T-helper 1 cell treated with Interleukin-12 subunit alpha and Interleukin-12 subunit beta and Interleukin-4 antibody, amounts not matched to agents 30 μg/mL and 1 μg/mL, for 36 hours (primary cell): ENCODE measurements at regions not wholly inside any gene's neighbourhood (a gene's known extent, or its start where the extent isn't known, plus 50 kb on each side); places are given as distances from the start of the nearest gene placed in this dataset.

Experiments used
- H3K27ac Mint-ChIP-seq: one replicate; pipeline ENCODE4 v1.8.0; 2021; ENCODE audit warnings: mild to moderate bottlenecking, mixed read lengths
- H3K27me3 Mint-ChIP-seq: one replicate; pipeline ENCODE4 v1.8.0; 2021; ENCODE audit warnings: low read depth, mixed read lengths
- H3K36me3 Mint-ChIP-seq: one replicate; pipeline ENCODE4 v1.8.0; 2021; ENCODE audit warnings: low read depth, mixed read lengths
- H3K4me1 Mint-ChIP-seq: one replicate; pipeline ENCODE4 v1.8.0; 2021; ENCODE audit warnings: low read depth, mixed read lengths
- H3K4me3 Mint-ChIP-seq: one replicate; pipeline ENCODE4 v1.8.0; 2021; ENCODE audit warnings: mild to moderate bottlenecking, moderate library complexity, mixed read lengths
- H3K9me3 Mint-ChIP-seq: one replicate; pipeline ENCODE4 v1.8.0; 2021; ENCODE audit warnings: mixed read lengths

DNA sequence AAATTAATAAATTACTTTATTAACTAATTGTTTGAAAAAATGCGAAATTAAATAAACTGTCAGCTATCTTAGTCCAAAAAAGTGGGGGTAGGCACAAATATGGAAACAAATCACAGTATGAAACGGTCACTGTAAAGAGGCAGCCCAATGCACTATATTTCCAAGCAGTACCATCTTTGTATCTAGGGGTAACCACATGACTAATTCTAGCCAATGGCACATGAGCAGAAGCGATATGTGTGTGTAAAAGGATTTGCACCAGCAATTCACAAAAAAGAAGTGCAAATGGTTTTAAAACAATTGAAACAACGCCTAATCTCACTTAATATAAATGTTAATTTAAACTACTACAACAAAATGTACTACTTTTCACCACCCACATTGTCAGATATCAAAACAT lies 129.5 kb upstream of the PRNP start:
- H3K4me3 Mint-ChIP-seq, result no peak overlapping the region
- no peak overlapping the region for H3K27ac Mint-ChIP-seq
- H3K36me3 Mint-ChIP-seq, result no peaks in the 10 kb centered on the region
- no peaks in the 10 kb centered on the region for H3K4me1 Mint-ChIP-seq
- H3K9me3 Mint-ChIP-seq, result no peaks in the 10 kb centered on the region
- peaks cover 14% of the 10 kb centered on the region for H3K27me3 Mint-ChIP-seq

DNA sequence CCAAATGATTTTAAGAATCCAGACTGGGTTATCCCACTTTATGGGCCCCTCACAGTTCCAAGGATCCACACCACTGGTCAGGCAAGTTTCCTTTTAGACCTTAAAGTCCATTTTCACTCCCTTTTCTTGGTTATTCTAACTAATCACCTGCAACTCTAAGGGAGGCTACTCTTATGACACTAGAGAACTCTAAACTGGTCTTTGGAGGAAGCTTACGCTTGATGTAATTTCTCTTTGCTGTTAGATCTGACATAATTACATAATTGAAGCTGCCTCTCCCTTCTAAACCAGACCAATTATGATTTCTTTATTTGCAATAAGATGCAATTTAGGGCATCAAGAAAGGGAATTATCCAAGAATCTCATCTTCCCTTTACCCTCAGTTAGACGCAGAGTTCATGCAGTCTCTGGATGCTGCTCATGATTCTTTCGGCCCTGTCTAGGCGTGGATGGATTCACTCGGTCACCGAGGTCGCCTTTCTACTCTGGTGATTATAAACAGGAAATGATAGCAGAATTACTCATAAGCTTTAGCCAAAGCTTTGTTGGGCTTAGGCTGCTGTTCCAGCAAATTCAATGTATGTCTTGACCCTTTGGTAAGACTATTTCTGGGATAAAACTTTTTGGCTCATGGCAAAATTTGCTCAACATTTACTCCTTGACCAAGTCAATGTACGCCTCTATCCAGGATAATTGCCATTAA lies 130.9 kb upstream of the PRNP start:
- Mint-ChIP-seq H3K9me3 (no peaks in the 10 kb centered on the region), H3K27ac (no peak overlapping the region), H3K4me1 (no peaks in the 10 kb centered on the region), H3K4me3 (no peak overlapping the region), H3K27me3 (peaks cover 22% of the 10 kb centered on the region), H3K36me3 (no peaks in the 10 kb centered on the region)

DNA sequence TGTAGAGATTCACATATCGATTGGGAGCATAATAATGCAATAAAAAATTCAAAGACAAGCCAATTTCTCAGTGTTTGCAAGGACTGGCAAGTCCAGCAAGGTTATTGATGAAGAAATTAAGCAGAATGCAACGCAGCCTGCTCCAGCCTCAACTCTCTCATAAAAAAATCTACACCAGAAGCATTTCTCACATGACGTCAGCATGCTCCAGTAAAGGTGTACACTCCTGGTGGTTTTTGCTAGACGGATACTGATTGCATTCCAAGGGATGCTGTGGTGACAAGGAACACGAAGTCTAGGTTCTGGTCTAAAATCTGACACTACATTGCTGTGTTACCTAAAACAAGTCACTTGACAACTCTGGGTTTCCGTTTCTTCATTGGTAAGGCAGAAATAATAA lies 131.9 kb upstream of the PRNP start:
- H3K4me3 Mint-ChIP-seq, result no peak overlapping the region
- no peaks in the 10 kb centered on the region for H3K4me1 Mint-ChIP-seq
- H3K36me3 Mint-ChIP-seq, result no peaks in the 10 kb centered on the region
- peaks cover 31% of the 10 kb centered on the region for H3K27me3 Mint-ChIP-seq
- no peaks in the 10 kb centered on the region for H3K9me3 Mint-ChIP-seq
- no peak overlapping the region for H3K27ac Mint-ChIP-seq

DNA sequence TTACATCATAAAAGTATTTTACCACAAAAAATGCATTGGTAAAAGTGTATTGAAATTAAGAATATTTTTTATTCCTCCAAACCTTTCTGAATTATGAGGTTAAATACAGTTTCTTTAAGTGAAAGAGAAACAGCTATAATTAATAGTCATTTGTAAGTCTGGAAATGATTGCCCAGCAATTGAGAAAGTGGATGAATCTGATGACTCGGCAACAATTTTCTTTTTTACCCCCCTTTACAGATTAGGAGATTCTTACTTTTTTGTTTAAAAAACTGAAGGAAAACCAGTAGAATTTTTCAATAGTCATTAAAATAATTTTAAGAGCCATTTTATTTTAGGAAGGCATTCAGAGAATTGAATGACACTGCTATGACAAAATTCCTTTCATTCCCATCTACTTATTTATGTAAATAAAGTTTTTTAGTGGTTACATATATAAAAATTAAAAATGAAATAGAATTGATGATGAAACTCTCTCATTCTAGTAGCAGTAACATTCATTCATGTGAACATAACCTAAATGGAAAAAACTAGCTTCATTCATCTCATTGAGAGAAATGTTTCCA lies 134.1 kb upstream of the PRNP start:
- no peaks in the 10 kb centered on the region for H3K36me3 Mint-ChIP-seq
- H3K4me3 Mint-ChIP-seq, result no peak overlapping the region
- H3K9me3 Mint-ChIP-seq, result no peaks in the 10 kb centered on the region
- no peaks in the 10 kb centered on the region for H3K4me1 Mint-ChIP-seq
- no peak overlapping the region for H3K27ac Mint-ChIP-seq
- peaks cover 28% of the 10 kb centered on the region for H3K27me3 Mint-ChIP-seq

DNA sequence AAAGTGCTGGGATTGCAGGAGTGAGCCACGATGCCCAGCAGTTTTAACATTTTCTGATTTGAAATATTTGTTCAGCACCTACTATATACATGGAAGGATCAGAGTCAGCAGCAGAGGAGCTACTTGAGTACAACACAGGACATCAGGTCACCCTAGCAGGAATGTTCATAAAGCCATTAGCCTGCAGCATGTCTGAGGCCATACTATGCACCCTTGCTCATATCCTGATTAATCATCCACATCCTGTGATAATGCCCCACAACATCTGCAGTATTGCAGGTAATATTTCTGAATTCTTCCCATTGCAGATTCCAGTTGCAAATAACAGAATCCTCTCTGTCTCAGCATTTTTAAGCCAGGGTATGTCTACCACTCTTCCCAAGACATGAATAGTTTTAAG lies 135.5 kb upstream of the PRNP start:
- H3K4me3 Mint-ChIP-seq, result no peak overlapping the region
- H3K4me1 Mint-ChIP-seq, result no peaks in the 10 kb centered on the region
- H3K36me3 Mint-ChIP-seq, result no peaks in the 10 kb centered on the region
- H3K27ac Mint-ChIP-seq, result no peak overlapping the region
- H3K9me3 Mint-ChIP-seq, result no peaks in the 10 kb centered on the region
- peaks cover 34% of the 10 kb centered on the region for H3K27me3 Mint-ChIP-seq

DNA sequence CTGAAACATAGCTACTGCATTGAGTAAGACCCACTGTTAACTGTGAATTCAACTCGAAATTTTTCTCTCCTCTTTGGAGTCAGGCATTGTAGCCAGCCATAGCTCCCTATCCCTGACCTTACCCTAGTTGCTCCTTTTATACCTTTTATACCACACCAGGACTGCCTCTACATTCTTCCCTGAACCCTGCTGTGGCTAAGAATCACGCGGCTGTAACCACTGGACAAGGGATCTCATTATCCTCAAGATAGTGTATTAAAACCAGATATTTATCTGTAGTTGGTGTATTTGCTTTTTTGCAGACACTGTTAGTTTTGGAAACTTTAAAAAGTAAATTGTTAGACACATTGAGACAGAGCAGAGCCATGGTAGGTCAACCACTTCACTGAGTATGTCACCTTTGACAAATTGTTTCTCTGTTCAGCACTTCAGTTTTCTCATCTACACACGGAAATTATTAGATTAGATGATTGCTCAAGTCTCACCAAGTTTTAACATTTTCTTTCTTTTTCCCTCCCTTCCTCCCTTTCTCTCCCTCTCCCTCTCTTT lies 136.5 kb upstream of the PRNP start:
- Mint-ChIP-seq H3K27ac (no peak overlapping the region), H3K4me3 (no peak overlapping the region), H3K9me3 (no peaks in the 10 kb centered on the region), H3K27me3 (peaks cover 44% of the 10 kb centered on the region), H3K4me1 (no peaks in the 10 kb centered on the region), H3K36me3 (no peaks in the 10 kb centered on the region)

DNA sequence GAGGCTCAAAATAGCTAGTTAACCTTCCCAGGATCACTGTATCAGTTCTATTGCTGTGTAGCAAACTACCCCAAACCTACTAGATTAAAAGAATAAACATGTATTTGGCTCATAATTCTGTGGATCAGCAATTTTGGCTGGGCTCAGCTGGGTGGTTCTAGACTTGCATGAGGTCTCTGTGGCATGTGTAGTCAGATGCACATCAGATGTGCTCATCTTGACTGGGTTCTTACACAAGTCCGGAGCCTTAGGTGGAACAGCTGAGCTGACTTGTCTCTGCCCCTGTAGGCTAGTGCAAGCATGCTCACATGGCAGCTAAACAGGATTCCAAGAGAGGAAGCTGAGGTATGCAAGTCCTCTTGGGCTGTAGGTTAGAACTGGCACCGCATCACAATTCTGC lies 137.7 kb upstream of the PRNP start:
- Mint-ChIP-seq H3K27me3 (peaks cover 47% of the 10 kb centered on the region), H3K4me3 (no peak overlapping the region), H3K36me3 (no peaks in the 10 kb centered on the region)

DNA sequence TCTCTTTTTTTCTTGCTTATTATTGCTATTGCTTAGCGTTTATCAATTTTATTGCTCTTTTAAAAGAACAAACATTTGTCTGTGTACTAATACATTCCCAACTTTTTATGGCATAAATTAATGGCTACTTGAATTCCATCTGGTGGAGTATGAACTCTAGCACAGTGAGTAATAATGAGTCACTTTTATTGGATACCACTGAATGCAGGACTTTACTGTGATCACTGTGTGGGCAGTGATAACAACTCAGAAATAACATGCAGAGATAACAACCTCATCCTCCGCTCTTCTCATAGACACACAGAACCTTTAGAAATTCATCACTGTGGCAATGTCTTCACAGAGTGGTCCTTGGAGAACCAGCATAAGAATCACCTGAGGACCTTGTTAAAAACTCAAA lies 139.5 kb upstream of the PRNP start:
- Mint-ChIP-seq H3K9me3 (no peaks in the 10 kb centered on the region), H3K4me3 (no peak overlapping the region), H3K4me1 (no peaks in the 10 kb centered on the region), H3K27ac (no peak overlapping the region), H3K27me3 (peaks cover 45% of the 10 kb centered on the region), H3K36me3 (no peaks in the 10 kb centered on the region)

More for the DNA sequence above, 137.7 kb upstream of the PRNP start:
- H3K4me1 Mint-ChIP-seq, result no peaks in the 10 kb centered on the region
- H3K27ac Mint-ChIP-seq, result no peak overlapping the region
- H3K9me3 Mint-ChIP-seq, result no peaks in the 10 kb centered on the region

DNA sequence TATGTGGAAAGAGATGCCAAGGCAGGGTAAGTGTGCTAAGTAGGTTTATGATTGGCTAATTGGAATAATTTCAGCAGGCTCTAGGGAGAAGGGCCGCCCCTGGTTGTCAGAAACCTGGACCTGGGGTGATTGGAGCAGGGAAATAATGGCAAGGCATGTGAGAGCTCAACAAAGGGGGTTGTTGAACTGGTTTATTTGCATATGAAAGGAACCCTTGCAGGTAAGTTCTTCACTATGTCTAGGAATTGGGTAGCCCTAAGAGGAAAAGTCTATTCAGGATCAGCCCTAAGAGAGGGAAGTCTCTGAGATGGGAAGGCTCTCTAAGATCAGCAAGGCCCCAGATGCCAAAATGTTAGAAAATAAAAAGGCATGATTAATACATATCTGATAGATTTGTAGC lies 139.9 kb upstream of the PRNP start:
- Mint-ChIP-seq H3K27ac (no peak overlapping the region), H3K9me3 (no peaks in the 10 kb centered on the region), H3K4me3 (no peak overlapping the region), H3K4me1 (no peaks in the 10 kb centered on the region), H3K27me3 (peaks cover 41% of the 10 kb centered on the region), H3K36me3 (no peaks in the 10 kb centered on the region)

DNA sequence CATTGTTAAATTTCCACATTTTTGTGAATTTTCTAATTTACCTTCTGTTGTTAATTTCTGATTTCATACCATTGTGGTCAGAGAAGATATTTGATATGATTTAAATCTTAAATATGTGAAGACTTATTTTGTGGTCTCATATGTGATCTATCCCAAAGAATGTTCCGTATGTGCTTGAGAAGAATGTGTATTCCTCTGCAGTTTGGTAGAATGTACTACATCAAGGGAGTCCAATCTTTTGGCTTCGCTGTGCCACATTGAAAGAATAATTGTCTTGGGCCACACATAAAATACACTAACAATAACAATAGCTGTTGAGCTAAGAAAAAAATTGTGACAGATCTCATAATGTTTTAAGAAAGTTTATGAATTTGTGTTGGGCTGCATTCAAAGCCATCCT lies 140.7 kb upstream of the PRNP start:
- H3K27me3 Mint-ChIP-seq, result peaks cover 43% of the 10 kb centered on the region
- H3K4me3 Mint-ChIP-seq, result no peak overlapping the region
- H3K4me1 Mint-ChIP-seq, result no peaks in the 10 kb centered on the region
- H3K9me3 Mint-ChIP-seq, result no peaks in the 10 kb centered on the region
- no peaks in the 10 kb centered on the region for H3K36me3 Mint-ChIP-seq
- H3K27ac Mint-ChIP-seq, result no peak overlapping the region

DNA sequence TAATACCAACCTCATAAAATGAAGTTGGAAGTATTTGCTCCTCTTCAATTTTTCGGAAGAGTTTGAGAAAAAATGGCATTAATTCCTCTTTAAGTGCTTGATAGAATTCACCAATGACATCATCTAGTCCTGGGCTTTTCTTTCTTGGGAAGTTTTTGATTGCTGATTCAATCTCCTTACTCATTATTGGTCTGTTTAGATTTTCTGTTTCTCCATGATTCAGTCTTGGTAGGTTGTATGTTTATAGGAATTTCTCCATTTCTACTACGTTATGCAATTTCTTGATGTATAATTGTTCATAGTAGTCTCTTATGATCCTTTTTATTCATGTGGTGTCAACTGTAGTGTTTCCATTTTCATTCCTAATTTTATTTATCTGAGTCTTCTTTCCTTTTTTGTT lies 141.5 kb upstream of the PRNP start:
- Mint-ChIP-seq H3K4me1 (no peaks in the 10 kb centered on the region), H3K27ac (no peak overlapping the region), H3K27me3 (peaks cover 37% of the 10 kb centered on the region), H3K9me3 (no peaks in the 10 kb centered on the region), H3K36me3 (no peaks in the 10 kb centered on the region), H3K4me3 (no peak overlapping the region)

DNA sequence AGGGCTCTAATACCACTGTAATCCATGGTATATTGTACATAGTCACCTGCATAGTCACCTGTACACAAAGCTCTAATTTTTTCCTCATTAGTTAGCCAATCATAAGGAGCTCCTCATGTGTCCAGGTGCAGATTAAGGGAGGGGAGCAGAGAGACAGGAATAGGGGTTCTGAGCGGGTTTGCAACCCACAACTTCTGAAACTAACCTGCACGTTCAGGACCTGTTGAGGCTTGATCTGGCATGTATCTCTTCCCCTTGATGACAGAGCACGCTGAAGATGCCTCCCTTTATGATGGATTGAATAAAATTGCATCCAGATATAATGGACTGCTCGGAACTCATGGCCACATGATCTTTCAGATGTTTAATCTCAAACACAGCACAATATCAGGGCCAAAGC lies 144.0 kb upstream of the PRNP start:
- H3K4me1 Mint-ChIP-seq, result no peaks in the 10 kb centered on the region
- no peaks in the 10 kb centered on the region for H3K9me3 Mint-ChIP-seq
- H3K36me3 Mint-ChIP-seq, result no peaks in the 10 kb centered on the region
- no peak overlapping the region for H3K4me3 Mint-ChIP-seq
- no peak overlapping the region for H3K27ac Mint-ChIP-seq
- H3K27me3 Mint-ChIP-seq, result peaks cover 41% of the 10 kb centered on the region

DNA sequence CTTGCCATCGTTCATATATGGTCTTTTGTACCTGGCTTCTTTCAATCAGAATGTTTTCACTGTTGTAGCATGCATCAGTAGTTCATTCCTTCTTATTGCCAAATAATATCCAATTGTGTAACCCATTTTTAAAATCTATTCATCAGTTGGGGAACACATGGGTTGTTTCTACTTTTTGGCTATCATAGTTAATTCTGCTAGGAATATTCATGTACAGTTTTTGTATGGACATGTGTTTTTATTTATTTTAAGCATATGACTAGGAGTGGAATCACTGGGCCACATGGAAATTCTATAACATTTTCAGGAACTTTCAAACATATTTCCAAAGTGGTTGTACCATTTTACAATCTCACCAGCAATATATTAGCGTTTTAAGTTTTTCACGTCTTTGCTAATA lies 151.9 kb upstream of the PRNP start:
- H3K4me1 Mint-ChIP-seq, result no peaks in the 10 kb centered on the region
- no peak overlapping the region for H3K27ac Mint-ChIP-seq
- H3K4me3 Mint-ChIP-seq, result no peak overlapping the region
- peaks cover 35% of the 10 kb centered on the region for H3K27me3 Mint-ChIP-seq
- H3K36me3 Mint-ChIP-seq, result no peaks in the 10 kb centered on the region
- no peaks in the 10 kb centered on the region for H3K9me3 Mint-ChIP-seq

DNA sequence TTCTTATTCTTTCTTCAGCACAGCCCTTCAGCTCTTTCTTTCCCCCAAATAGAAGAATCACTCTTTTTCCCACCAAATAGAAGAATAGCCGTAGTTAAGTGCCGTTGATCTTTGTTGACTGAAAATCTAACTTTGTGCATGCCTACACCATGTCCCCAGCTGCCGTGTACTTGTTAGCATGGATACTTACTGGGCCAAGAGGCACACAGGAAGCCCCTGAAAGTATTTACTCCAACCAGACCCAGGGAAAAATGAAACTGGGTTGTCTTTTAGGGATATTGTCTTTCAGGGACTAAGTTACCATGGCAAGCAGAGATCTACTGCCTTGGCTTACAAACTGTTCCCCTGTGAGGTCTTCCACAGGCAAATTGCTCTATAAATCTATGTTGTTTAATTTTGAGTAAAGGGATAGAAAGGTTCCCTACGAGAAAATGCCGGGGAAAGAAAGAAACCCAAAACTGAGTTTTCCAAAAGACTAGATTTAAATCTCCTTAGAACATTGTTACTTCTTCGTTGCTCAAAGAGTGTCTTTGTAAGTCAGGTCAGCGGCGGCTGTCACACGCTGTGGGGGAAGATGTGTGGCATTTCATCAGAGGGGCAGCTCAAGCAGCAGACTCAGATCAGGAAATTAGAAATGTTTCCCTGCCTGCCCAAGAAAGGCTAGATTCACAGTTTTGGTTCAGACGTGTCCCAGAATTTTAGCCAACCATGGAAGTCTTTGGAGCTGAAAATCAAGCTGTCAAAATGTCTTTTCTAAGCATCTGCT lies 152.7 kb upstream of the PRNP start:
- Mint-ChIP-seq H3K4me3 (no peak overlapping the region), H3K36me3 (no peaks in the 10 kb centered on the region), H3K27ac (no peak overlapping the region), H3K9me3 (no peaks in the 10 kb centered on the region), H3K4me1 (no peaks in the 10 kb centered on the region), H3K27me3 (peaks cover 34% of the 10 kb centered on the region)

DNA sequence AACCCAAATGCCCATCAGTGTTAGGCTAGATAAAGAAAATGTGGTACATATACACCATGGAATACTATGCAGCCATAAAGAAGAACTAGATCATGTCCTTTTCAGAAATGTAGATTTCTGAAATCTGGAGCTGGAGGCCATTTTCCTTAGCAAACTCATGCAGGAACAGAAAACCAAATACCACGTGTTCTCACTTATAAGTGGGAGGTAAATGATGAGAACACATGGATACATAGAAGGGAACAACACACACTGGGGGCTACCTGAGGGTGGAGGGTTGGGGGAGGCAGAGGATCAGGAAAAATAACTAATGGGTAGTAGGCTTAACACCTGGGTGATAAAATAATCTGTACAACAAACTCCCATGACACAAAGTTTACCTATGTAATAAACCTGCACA lies 153.5 kb upstream of the PRNP start:
- Mint-ChIP-seq H3K4me3 (no peak overlapping the region), H3K4me1 (no peaks in the 10 kb centered on the region), H3K9me3 (no peaks in the 10 kb centered on the region), H3K36me3 (no peaks in the 10 kb centered on the region), H3K27ac (no peak overlapping the region), H3K27me3 (peaks cover 38% of the 10 kb centered on the region)
